ENCODE measurements at regions not wholly inside any gene's neighbourhood (a gene's known extent, or its start where the extent isn't known, plus 50 kb on each side); places are given as distances from the start of the nearest gene placed in this dataset.

DNA sequence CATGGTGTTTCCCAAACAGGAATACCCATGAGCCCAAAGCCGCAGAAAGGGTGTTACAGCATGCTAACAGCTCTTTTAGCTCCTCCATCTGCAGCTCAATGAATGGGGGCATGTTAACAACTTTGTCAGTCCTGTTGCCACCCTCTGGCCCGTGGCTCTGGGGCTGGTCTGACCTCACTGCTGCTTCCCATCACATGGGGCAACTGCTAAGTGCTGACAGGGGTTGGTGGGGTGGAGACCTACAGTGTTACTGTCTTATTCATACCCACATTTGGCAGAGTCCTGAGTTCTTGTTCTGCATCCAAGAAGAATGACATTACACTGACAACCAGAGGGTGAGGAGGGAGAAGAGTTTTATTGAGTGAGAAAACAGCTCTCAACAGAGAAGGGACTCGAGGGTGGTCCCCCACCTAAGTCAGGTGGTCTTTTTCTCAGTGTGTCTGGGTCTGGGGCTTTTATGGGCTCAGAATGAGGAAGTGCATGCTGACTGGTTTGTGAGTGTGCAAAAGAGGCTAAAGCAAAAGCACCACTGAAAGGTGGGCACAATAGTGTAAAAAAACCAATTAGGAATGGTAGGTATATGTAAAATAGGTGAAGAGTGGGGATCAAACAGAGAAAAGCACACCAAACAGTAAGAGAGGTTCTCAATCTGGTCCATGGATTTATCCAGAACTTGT is 1952.0 kb upstream of the PCDH20 start:
- no peaks in the 10 kb centered on the region for H3K4me1 Mint-ChIP-seq (ENCODE audit: low read depth)
- H3K9me3 Mint-ChIP-seq (ENCODE audit: low read depth) = no peaks in the 10 kb centered on the region
- H3K27me3 Mint-ChIP-seq = no peaks in the 10 kb centered on the region
- H3K4me3 Mint-ChIP-seq = no peak overlapping the region
- no peak overlapping the region for H3K27ac Mint-ChIP-seq
- no peaks in the 10 kb centered on the region for H3K36me3 Mint-ChIP-seq

DNA sequence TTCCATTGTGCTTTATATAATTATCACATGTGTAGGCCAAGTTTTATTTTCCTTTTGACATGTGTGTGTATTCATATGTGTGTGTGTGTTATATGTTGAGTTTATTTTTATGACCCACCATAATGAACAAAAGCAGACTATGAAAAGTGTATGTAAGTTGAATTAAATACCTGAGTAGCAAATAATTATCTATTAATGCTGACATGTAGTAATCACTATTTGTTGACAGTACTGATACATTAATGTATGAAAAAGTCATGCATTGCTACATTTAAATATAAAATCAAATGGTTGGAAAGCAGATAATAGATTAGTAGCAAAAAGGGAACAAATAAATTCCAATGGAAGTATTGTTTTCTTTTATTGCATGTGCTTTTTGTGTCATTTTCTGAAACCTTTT is 1948.5 kb upstream of the PCDH20 start:
- H3K9me3 Mint-ChIP-seq (ENCODE audit: low read depth) = no peaks in the 10 kb centered on the region
- no peaks in the 10 kb centered on the region for H3K36me3 Mint-ChIP-seq
- H3K4me3 Mint-ChIP-seq = no peak overlapping the region
- no peak overlapping the region for H3K27ac Mint-ChIP-seq
- no peaks in the 10 kb centered on the region for H3K27me3 Mint-ChIP-seq
- no peaks in the 10 kb centered on the region for H3K4me1 Mint-ChIP-seq (ENCODE audit: low read depth)

DNA sequence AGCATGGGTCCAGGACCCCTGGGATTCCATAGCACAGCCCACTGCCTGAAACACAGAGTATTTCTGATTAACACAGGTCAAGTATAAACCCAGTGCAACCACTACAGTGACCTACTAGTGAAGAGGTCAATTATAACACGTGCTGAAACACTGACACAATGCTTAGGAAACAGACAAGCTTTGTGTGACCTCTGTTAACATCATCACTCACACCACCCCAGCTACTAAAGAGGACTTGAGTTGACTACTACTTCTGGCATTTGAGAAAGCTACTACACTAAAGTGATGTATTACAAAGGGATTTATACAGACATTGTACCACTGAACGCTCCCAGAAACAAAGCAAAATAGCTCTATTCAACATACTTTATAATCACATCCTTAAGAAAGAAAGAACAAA is 1935.9 kb upstream of the PCDH20 start:
- no peaks in the 10 kb centered on the region for H3K36me3 Mint-ChIP-seq
- H3K4me3 Mint-ChIP-seq = no peak overlapping the region
- no peaks in the 10 kb centered on the region for H3K27me3 Mint-ChIP-seq
- peaks cover 13% of the 10 kb centered on the region for H3K9me3 Mint-ChIP-seq (ENCODE audit: low read depth)
- H3K4me1 Mint-ChIP-seq (ENCODE audit: low read depth) = no peaks in the 10 kb centered on the region
- no peak overlapping the region for H3K27ac Mint-ChIP-seq

DNA sequence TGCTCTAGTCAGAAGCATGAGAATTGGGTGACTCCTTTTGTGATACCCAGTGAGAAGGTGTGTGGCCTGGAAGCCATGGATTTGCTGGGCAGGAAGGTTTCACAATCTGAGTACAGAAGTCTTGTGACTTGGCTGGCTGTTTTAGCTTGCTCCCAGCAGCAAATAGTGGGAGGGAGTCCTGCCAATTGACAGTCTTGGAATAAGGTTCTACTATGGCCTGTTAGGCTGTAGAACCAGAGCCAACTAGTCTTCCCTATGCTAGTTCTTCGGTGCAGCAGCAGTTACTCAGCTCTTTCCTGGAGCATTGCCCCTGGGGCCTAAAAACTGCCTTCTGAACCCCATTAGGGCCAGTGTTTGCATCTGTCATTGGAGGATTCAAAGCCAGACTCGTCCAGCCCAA is 1935.4 kb upstream of the PCDH20 start:
- Mint-ChIP-seq H3K4me1 (ENCODE audit: low read depth) (no peaks in the 10 kb centered on the region), H3K27ac (no peak overlapping the region), H3K27me3 (no peaks in the 10 kb centered on the region), H3K4me3 (no peak overlapping the region), H3K36me3 (no peaks in the 10 kb centered on the region), H3K9me3 (ENCODE audit: low read depth) (peaks cover 10% of the 10 kb centered on the region)

DNA sequence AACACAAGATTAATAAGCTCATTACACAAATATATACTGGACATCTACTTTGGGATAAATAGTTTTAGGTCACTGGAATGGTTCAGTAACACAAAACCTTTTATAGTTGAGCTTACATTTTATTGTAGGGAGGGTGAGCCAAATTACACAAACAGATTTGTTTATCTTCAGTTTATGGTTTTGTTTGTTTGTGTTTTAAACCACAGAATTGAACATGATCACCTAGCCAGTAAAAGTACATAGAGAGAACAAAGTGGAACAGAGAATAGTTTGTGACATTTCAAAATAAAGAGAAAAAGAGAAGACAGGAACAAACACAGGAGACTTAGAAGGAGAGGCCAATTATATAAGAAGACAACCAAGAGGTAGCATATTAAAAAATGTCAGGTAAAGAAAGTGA is 1930.2 kb upstream of the PCDH20 start:
- no peaks in the 10 kb centered on the region for H3K27me3 Mint-ChIP-seq
- peaks cover 5% of the 10 kb centered on the region for H3K9me3 Mint-ChIP-seq (ENCODE audit: low read depth)
- no peak overlapping the region for H3K4me3 Mint-ChIP-seq
- no peaks in the 10 kb centered on the region for H3K4me1 Mint-ChIP-seq (ENCODE audit: low read depth)
- no peaks in the 10 kb centered on the region for H3K36me3 Mint-ChIP-seq
- no peak overlapping the region for H3K27ac Mint-ChIP-seq

- Mint-ChIP-seq H3K9me3 (ENCODE audit: low read depth) (peaks cover 5% of the 10 kb centered on the region), H3K27me3 (no peaks in the 10 kb centered on the region), H3K36me3 (no peaks in the 10 kb centered on the region), H3K27ac (no peak overlapping the region), H3K4me1 (ENCODE audit: low read depth) (no peaks in the 10 kb centered on the region), H3K4me3 (no peak overlapping the region)
Measured at GRCh38 chr13:63344711-63345110, 1929.1 kb upstream of the PCDH20 start.

DNA sequence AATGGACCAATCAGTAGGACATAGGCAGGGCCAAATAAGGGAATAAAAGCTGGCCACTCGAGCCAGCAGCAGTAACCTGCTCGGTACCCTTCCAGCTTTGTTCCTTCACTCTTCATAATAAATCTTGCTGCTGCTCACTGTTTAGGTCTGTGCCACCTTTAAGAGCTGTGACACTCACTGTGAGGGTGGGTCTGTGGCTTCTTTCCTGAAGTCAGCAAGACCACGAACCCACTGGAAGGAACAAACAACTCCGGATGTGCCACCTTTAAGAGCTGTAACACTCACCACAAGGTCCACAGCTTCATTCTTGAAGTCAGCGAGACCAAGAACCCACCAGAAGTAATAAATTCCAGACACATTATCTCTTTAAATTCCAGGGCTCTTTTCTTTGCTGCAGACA is 1922.3 kb upstream of the PCDH20 start:
- Mint-ChIP-seq H3K27ac (no peak overlapping the region), H3K4me1 (ENCODE audit: low read depth) (no peaks in the 10 kb centered on the region), H3K9me3 (ENCODE audit: low read depth) (peaks cover 2% of the 10 kb centered on the region), H3K36me3 (no peaks in the 10 kb centered on the region), H3K4me3 (no peak overlapping the region), H3K27me3 (no peaks in the 10 kb centered on the region)

- Mint-ChIP-seq H3K27ac (no peak overlapping the region), H3K4me1 (ENCODE audit: low read depth) (no peaks in the 10 kb centered on the region), H3K9me3 (ENCODE audit: low read depth) (no peaks in the 10 kb centered on the region), H3K36me3 (no peaks in the 10 kb centered on the region), H3K4me3 (no peak overlapping the region), H3K27me3 (no peaks in the 10 kb centered on the region)
Measured at GRCh38 chr13:63337041-63337440, 1921.4 kb upstream of the PCDH20 start.

DNA sequence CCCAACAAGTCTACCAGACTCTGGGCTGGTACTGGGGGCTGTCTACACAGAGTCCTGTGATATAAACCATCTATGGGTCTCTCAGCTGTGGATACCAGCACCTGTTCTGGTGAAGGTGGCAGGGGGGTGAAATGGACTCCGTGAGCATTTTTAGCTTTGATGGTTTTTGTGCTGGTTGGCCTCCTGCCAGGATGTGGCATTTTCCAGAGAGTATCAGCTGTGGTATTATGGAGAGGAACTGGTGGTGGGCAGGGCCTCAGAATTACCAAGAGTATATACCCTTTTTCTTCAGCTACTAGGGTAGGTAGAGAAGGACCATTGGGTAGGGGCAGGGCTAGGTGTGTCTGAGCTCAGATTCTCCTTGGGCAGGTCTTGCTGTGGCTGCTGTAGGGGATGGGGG is 1920.9 kb upstream of the PCDH20 start:
- H3K9me3 Mint-ChIP-seq (ENCODE audit: low read depth) = no peaks in the 10 kb centered on the region
- H3K27ac Mint-ChIP-seq = no peak overlapping the region
- H3K4me1 Mint-ChIP-seq (ENCODE audit: low read depth) = no peaks in the 10 kb centered on the region
- H3K4me3 Mint-ChIP-seq = no peak overlapping the region
- H3K27me3 Mint-ChIP-seq = no peaks in the 10 kb centered on the region
- H3K36me3 Mint-ChIP-seq = no peaks in the 10 kb centered on the region

DNA sequence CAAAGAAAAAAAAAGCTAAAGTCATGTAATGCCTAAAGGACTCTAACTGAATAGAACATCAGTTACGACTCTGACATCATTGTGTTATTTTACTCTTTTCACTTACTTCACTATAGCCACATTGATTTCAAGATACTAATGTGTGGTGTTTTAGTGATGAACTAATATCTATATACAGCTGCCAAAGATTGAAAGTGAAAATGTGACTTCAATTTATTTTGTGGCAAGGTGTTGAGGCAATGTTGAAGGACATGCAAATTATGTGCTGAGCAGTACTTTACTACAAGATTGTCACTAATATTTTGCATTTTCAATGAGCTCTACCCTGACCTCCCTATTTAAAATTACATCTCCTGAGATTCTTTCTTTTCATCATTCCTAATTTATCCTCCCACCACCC is 1911.9 kb upstream of the PCDH20 start:
- Mint-ChIP-seq H3K4me1 (ENCODE audit: low read depth) (no peaks in the 10 kb centered on the region), H3K27ac (no peak overlapping the region), H3K4me3 (no peak overlapping the region), H3K9me3 (ENCODE audit: low read depth) (peaks cover 20% of the 10 kb centered on the region), H3K36me3 (no peaks in the 10 kb centered on the region), H3K27me3 (no peaks in the 10 kb centered on the region)

GRCh38 chr13:63323441-63323840 is 1907.8 kb upstream of the PCDH20 start:
- Mint-ChIP-seq H3K9me3 (ENCODE audit: low read depth) (peaks cover 14% of the 10 kb centered on the region), H3K4me1 (ENCODE audit: low read depth) (no peaks in the 10 kb centered on the region), H3K27ac (no peak overlapping the region), H3K4me3 (no peak overlapping the region), H3K27me3 (no peaks in the 10 kb centered on the region), H3K36me3 (no peaks in the 10 kb centered on the region)

DNA sequence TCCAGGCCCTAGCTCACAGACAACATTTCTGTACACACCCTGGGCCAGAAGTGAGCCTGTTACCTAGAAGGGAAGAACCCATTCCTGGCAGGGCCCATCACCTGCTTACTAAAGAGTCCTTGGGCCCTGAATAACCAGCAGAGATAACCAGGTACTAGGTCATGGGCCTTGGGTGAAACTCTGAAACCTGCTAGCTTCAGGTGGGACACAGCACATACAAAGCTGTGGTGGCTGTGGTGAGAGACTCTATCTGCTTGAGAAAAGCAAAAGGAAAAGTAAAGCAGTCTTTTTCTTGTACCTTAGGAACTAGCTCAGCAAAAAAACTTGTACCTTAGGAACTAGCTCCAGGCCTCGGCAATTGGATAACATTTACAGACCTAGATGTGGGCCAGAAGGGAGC is 1895.9 kb upstream of the PCDH20 start:
- H3K27me3 Mint-ChIP-seq = no peaks in the 10 kb centered on the region
- no peak overlapping the region for H3K4me3 Mint-ChIP-seq
- H3K36me3 Mint-ChIP-seq = no peaks in the 10 kb centered on the region
- H3K4me1 Mint-ChIP-seq (ENCODE audit: low read depth) = no peaks in the 10 kb centered on the region
- no peaks in the 10 kb centered on the region for H3K9me3 Mint-ChIP-seq (ENCODE audit: low read depth)
- no peak overlapping the region for H3K27ac Mint-ChIP-seq

DNA sequence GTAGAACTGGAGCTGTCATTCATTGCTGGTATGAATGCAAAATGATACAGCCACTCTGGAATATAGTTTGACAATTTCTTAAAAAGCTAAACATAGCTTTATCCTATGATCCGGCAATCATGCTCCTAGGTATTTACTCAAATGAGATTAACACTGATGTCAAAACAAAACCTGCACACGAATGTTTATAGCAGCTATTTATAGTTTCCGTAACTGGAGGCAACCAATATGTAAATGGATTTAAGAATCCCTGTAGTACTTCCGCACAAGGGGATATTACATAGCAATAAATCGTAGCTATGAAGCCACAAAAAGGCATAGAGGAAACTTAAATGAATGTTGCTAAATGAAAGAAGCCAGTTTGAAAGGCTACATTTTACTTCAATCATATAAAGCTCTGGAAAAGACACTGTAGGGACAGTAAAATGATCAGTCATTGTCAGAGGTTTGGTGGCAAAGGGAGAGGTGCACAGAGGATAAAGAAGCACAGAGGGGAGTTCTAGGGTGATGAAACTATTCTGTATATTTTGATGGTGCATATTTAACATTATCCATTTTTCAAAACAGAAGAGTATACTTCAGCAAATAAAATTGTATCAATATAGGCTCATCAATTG is 1893.0 kb upstream of the PCDH20 start:
- Mint-ChIP-seq H3K36me3 (no peaks in the 10 kb centered on the region), H3K4me3 (no peak overlapping the region), H3K4me1 (ENCODE audit: low read depth) (no peaks in the 10 kb centered on the region), H3K27ac (no peak overlapping the region), H3K27me3 (no peaks in the 10 kb centered on the region), H3K9me3 (ENCODE audit: low read depth) (peaks cover 4% of the 10 kb centered on the region)

DNA sequence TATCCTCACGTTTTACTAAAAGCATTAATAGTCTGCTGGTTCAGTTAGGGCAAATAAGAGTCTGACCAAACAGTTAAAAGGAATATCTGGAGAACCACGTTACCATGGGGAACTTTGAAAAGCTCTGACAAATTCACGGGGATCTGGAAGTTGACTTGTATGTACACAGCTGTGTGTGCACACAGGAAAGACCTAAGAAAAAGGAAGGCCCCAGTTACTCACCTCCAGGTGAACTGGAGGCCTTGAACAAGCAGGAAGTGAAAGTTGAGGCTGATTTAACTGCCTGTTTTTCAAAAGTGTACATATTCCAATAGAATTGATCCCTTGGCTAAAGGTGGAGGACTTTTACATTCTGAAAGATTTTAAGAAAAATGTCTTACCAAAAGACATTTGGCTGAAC is 1891.6 kb upstream of the PCDH20 start:
- Mint-ChIP-seq H3K27ac (no peak overlapping the region), H3K9me3 (ENCODE audit: low read depth) (peaks cover 4% of the 10 kb centered on the region), H3K4me1 (ENCODE audit: low read depth) (no peaks in the 10 kb centered on the region), H3K36me3 (no peaks in the 10 kb centered on the region), H3K4me3 (no peak overlapping the region), H3K27me3 (no peaks in the 10 kb centered on the region)

DNA sequence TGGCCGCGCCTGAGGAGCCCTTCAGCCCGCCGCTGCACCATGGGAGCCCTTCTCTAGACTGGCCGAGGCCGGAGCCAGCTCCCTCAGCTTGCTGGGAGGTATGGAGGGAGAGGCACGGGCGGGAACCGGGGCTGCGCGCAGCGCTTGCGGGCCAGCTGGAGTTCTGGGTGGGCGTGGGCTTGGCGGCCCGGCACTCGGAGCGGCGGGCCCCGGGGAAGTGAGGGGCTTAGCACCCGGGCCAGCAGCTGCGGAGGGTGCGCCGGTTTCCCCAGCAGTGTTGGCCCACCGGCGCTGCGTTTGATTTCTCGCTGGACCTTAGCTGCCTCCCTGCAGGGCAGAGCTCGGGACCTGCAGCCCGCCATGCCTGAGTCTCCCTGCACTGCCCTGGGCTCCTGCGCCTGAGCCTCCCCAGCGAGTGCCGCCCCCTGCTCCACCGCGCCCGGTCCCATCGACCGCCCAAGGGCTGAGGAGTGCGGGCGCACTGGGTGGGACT is 1890.0 kb upstream of the PCDH20 start:
- Mint-ChIP-seq H3K36me3 (no peaks in the 10 kb centered on the region), H3K27me3 (no peaks in the 10 kb centered on the region), H3K27ac (no peak overlapping the region), H3K4me3 (no peak overlapping the region), H3K9me3 (ENCODE audit: low read depth) (peaks cover 4% of the 10 kb centered on the region), H3K4me1 (ENCODE audit: low read depth) (no peaks in the 10 kb centered on the region)

DNA sequence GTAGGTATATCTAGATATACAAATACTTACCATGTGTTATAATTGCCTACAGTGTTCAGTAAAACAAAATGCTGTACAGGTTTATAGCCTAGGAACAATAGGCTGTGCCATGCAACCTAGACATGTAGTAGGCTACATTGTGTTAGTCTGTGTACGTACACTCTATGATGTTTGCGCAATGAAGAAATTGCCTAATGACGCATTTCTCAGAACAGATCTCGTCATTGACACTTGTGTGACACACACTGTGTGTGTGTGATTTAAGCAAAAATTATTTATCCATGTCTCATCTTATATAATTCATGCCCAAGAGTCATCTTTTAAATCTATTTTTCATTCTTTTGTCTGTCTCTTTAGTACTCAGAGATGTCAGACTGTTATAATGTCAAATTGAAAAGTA is 1888.8 kb upstream of the PCDH20 start:
- Mint-ChIP-seq H3K4me3 (no peak overlapping the region), H3K9me3 (ENCODE audit: low read depth) (peaks cover 6% of the 10 kb centered on the region), H3K27ac (no peak overlapping the region), H3K27me3 (no peaks in the 10 kb centered on the region), H3K4me1 (ENCODE audit: low read depth) (no peaks in the 10 kb centered on the region), H3K36me3 (no peaks in the 10 kb centered on the region)
